MM.1S (cell line): ENCODE measurements at regions not wholly inside any gene's neighbourhood (a gene's known extent, or its start where the extent isn't known, plus 50 kb on each side); places are given as distances from the start of the nearest gene placed in this dataset.

ENCODE experiments used
- DNase-seq: peaks from one replicate; pipeline ENCODE4 v3.0.0-alpha.2; 2015
- H2AFZ ChIP-seq: fragments of 300-600 bp; sonication (generic); 2 replicates; pipeline ENCODE4 v1.6.0; 2016; ENCODE audit warnings: antibody characterized with exemption, low read length
- H3F3A ChIP-seq: fragments of 300-600 bp; sonication (generic); 2 replicates; pipeline ENCODE4 v1.6.1; 2016; ENCODE audit warnings: mild to moderate bottlenecking, antibody characterized with exemption, low read length, moderate library complexity, mixed read lengths; ENCODE audit not compliant: insufficient read depth
- H3K27ac ChIP-seq: fragments of 300-600 bp; sonication (generic); 2 replicates; pipeline ENCODE4 v1.5.1; 2016; ENCODE audit warnings: mild to moderate bottlenecking, low read length
- H3K27me3 ChIP-seq: fragments of 300-600 bp; sonication (generic); replicated peaks from 2 replicates; pipeline ENCODE4 v1.6.0; 2016; ENCODE audit warnings: low read length; ENCODE audit not compliant: insufficient read depth
- H3K36me3 ChIP-seq: fragments of 300-600 bp; sonication (generic); replicated peaks from 2 replicates; pipeline ENCODE4 v1.6.1; 2016; ENCODE audit warnings: mild to moderate bottlenecking, low read length, mixed read lengths; ENCODE audit not compliant: insufficient read depth
- H3K4me1 ChIP-seq: fragments of 300-600 bp; sonication (generic); 2 replicates; pipeline ENCODE4 v1.6.1; 2016; ENCODE audit warnings: low read length, mixed read lengths
- H3K4me2 ChIP-seq: fragments of 300-600 bp; sonication (generic); 2 replicates; pipeline ENCODE4 v1.6.0; 2016; ENCODE audit warnings: low read depth, low read length
- H3K4me3 ChIP-seq: fragments of 300-600 bp; sonication (generic); 2 replicates; pipeline ENCODE4 v1.5.1; 2016; ENCODE audit warnings: low read length, mixed read lengths
- H3K79me2 ChIP-seq: fragments of 300-600 bp; sonication (generic); 2 replicates; pipeline ENCODE4 v1.6.1; 2016; ENCODE audit warnings: mixed run types, low read length, mixed read lengths
- H3K9ac ChIP-seq: fragments of 300-600 bp; sonication (generic); 2 replicates; pipeline ENCODE4 v1.6.1; 2016; ENCODE audit warnings: low read length, mixed read lengths
- H3K9me2 ChIP-seq: fragments of 300-600 bp; sonication (generic); replicated peaks from 2 replicates; pipeline ENCODE4 v1.6.1; 2016; ENCODE audit warnings: mild to moderate bottlenecking, low read length, mixed read lengths; ENCODE audit not compliant: insufficient read depth
- H3K9me3 ChIP-seq: fragments of 300-600 bp; sonication (generic); replicated peaks from 2 replicates; pipeline ENCODE4 v1.6.1; 2016; ENCODE audit warnings: mild to moderate bottlenecking, low read length, mixed read lengths; ENCODE audit not compliant: insufficient read depth
- H4K20me1 ChIP-seq: fragments of 300-600 bp; sonication (generic); 2 replicates; pipeline ENCODE4 v1.6.1; 2016; ENCODE audit warnings: mild to moderate bottlenecking, low read length, moderate library complexity, mixed read lengths; ENCODE audit not compliant: insufficient read depth
- EZH2 ChIP-seq: fragments of 300-600 bp; sonication (generic); optimal IDR thresholded peaks from 2 replicates; pipeline ENCODE3; 2017; ENCODE audit warnings: low read depth, mild to moderate bottlenecking, antibody characterized with exemption, low read length, mixed read lengths
- EZH2phosphoT487 ChIP-seq: fragments of 300-600 bp; sonication (generic); IDR thresholded peaks from 2 replicates; pipeline ENCODE4 v1.6.1; 2018; ENCODE audit warnings: antibody characterized with exemption, low read length
- TF ChIP-seq, protein P1 (sequence below): fragments of 300-600 bp; sonication (generic); IDR thresholded peaks from 2 replicates; pipeline ENCODE4 v1.5.1; 2016; ENCODE audit warnings: antibody characterized with exemption, low read length, mixed read lengths

GRCh38 chr18:37946324-37946723, 380.7 kb upstream of the CELF4 start:
- H2AFZ ChIP-seq = no peak overlapping the region
- no peaks in the 10 kb centered on the region for H3K27me3 ChIP-seq
- H3K9me2 ChIP-seq = no peaks in the 10 kb centered on the region
- H3K36me3 ChIP-seq = no peaks in the 10 kb centered on the region
- no peaks in the 10 kb centered on the region for H4K20me1 ChIP-seq
- no peak overlapping the region for H3K4me2 ChIP-seq
- H3K27ac ChIP-seq = no peak overlapping the region
- H3K9ac ChIP-seq = no peak overlapping the region
- H3F3A ChIP-seq = no peaks in the 10 kb centered on the region
- TF ChIP-seq, protein P1, sequence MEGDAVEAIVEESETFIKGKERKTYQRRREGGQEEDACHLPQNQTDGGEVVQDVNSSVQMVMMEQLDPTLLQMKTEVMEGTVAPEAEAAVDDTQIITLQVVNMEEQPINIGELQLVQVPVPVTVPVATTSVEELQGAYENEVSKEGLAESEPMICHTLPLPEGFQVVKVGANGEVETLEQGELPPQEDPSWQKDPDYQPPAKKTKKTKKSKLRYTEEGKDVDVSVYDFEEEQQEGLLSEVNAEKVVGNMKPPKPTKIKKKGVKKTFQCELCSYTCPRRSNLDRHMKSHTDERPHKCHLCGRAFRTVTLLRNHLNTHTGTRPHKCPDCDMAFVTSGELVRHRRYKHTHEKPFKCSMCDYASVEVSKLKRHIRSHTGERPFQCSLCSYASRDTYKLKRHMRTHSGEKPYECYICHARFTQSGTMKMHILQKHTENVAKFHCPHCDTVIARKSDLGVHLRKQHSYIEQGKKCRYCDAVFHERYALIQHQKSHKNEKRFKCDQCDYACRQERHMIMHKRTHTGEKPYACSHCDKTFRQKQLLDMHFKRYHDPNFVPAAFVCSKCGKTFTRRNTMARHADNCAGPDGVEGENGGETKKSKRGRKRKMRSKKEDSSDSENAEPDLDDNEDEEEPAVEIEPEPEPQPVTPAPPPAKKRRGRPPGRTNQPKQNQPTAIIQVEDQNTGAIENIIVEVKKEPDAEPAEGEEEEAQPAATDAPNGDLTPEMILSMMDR = no peak
- TF ChIP-seq EZH2phosphoT487 = no peak
- TF ChIP-seq EZH2 = no peak
- H3K4me3 ChIP-seq = no peak overlapping the region
- H3K4me1 ChIP-seq = no peaks in the 10 kb centered on the region
- DNase-seq = no peak
- no peaks in the 10 kb centered on the region for H3K79me2 ChIP-seq
- no peaks in the 10 kb centered on the region for H3K9me3 ChIP-seq

GRCh38 chr18:37944700-37945270, 379.2 kb upstream of the CELF4 start:
- Histone ChIP-seq H3K4me2 (no peak overlapping the region), H3K79me2 (no peaks in the 10 kb centered on the region)

GRCh38 chr18:37937287-37937686, 371.7 kb upstream of the CELF4 start:
- Histone ChIP-seq H3K9ac (no peak overlapping the region), H3K79me2 (no peaks in the 10 kb centered on the region), H3K9me3 (no peaks in the 10 kb centered on the region), H2AFZ (no peak overlapping the region), H3K27me3 (no peaks in the 10 kb centered on the region), H3F3A (no peaks in the 10 kb centered on the region), H3K4me3 (no peak overlapping the region), H3K27ac (no peak overlapping the region), H3K9me2 (no peaks in the 10 kb centered on the region), H3K4me1 (no peaks in the 10 kb centered on the region), H3K4me2 (no peak overlapping the region), H4K20me1 (no peaks in the 10 kb centered on the region), H3K36me3 (no peaks in the 10 kb centered on the region)
- TF ChIP-seq EZH2phosphoT487 = no peak
- TF ChIP-seq EZH2 = no peak
- TF ChIP-seq, protein P1 = no peak
- DNase-seq = no peak

More at GRCh38 chr18:37944700-37945270, 379.2 kb upstream of the CELF4 start:
- H3K4me3 ChIP-seq = no peak overlapping the region
- no peaks in the 10 kb centered on the region for H3K9me2 ChIP-seq
- no peak overlapping the region for H3K27ac ChIP-seq
- no peak overlapping the region for H2AFZ ChIP-seq
- no peaks in the 10 kb centered on the region for H4K20me1 ChIP-seq
- no peak overlapping the region for H3K9ac ChIP-seq
- H3K36me3 ChIP-seq = no peaks in the 10 kb centered on the region
- H3K9me3 ChIP-seq = no peaks in the 10 kb centered on the region
- no peak for TF ChIP-seq EZH2
- TF ChIP-seq, protein P1 = no peak
- no peak for TF ChIP-seq EZH2phosphoT487
- H3F3A ChIP-seq = no peaks in the 10 kb centered on the region
- H3K27me3 ChIP-seq = no peaks in the 10 kb centered on the region
- no peaks in the 10 kb centered on the region for H3K4me1 ChIP-seq
- no peak for DNase-seq
